ENCODE measurements at regions not wholly inside any gene's neighbourhood (a gene's known extent, or its start where the extent isn't known, plus 50 kb on each side); places are given as distances from the start of the nearest gene placed in this dataset.

DNA sequence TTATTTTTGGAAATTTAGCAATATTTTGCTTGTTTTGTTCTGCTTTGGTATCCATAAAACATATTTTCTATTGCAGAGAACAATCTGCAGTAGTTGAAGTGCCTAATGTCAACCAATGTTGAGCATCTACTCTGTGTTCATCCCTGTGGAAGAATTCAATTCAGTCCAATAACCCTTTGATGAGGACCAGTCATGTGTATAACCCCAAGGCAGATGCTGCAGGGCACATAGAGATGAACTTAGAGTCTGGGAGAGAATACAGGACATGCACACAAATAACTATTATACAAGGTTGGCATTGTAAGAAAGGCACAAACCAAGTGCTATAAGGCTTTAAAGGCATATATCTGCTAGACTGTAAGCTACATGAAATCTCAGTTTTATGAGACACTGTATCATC is 304.7 kb downstream of the LRIG3 start:
- no peak for TF ChIP-seq CTCF (IDR thresholded peaks at IDR 0.05)
- TF ChIP-seq EZH2 (IDR thresholded peaks at IDR 0.05; ENCODE audit: borderline replicate concordance, insufficient read depth, low read depth, low read length, poor library complexity, severe bottlenecking): no peak

Measured in B cell (primary cell).